Panc1 (cell line): ENCODE measurements at regions not wholly inside any gene's neighbourhood (a gene's known extent, or its start where the extent isn't known, plus 50 kb on each side); places are given as distances from the start of the nearest gene placed in this dataset.

Experiments
- POLR2AphosphoS5 ChIP-seq: IDR thresholded peaks from 2 replicates; pipeline ENCODE4 v1.6.1; 2012; ENCODE audit warnings: mild to moderate bottlenecking, low read depth, low read length, moderate library complexity
- SIN3A ChIP-seq: IDR thresholded peaks from 2 replicates; pipeline ENCODE4 v1.6.1; 2012; ENCODE audit warnings: low read depth, mild to moderate bottlenecking, low read length, moderate library complexity, borderline replicate concordance; ENCODE audit not compliant: insufficient read depth
- TF ChIP-seq, protein P1 (sequence below): fragments of 450-650 bp; IDR thresholded peaks from 2 replicates; pipeline ENCODE4 v1.5.1; 2017; ENCODE audit warnings: mild to moderate bottlenecking

DNA sequence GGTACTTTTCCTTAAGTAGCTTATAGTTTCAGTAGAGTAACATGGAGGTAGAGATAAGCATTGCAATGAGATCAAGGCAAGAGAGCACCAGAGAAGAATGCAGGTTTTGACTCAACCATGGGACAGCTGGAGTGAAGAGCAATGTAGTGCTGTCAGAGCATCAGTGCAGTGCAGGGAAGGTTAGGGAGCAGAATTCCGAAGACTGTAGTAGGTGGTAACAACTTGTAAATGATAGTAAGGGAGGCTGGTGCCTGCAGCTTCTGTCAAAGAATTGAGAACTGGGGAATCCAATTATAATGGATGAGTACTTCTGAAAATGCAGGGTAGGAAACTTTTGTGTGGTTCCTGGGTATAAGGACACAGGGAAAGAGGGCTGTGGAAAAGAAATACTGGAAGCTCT, 183.2 kb downstream of the KCNS3 start:
- TF ChIP-seq, protein P1, sequence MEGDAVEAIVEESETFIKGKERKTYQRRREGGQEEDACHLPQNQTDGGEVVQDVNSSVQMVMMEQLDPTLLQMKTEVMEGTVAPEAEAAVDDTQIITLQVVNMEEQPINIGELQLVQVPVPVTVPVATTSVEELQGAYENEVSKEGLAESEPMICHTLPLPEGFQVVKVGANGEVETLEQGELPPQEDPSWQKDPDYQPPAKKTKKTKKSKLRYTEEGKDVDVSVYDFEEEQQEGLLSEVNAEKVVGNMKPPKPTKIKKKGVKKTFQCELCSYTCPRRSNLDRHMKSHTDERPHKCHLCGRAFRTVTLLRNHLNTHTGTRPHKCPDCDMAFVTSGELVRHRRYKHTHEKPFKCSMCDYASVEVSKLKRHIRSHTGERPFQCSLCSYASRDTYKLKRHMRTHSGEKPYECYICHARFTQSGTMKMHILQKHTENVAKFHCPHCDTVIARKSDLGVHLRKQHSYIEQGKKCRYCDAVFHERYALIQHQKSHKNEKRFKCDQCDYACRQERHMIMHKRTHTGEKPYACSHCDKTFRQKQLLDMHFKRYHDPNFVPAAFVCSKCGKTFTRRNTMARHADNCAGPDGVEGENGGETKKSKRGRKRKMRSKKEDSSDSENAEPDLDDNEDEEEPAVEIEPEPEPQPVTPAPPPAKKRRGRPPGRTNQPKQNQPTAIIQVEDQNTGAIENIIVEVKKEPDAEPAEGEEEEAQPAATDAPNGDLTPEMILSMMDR = no peak
- TF ChIP-seq SIN3A (no peak), POLR2AphosphoS5 (no peak)
